H1 (cell line): ENCODE measurements at regions not wholly inside any gene's neighbourhood (a gene's known extent, or its start where the extent isn't known, plus 50 kb on each side); places are given as distances from the start of the nearest gene placed in this dataset.

ENCODE experiments used
- CTCF ChIP-seq, 3 experiments: IDR thresholded peaks; 1 replicate in 2 of 3; 2 replicates in 1 of 3; pipeline versions ENCODE4 v1.5.1 to v1.6.1; 2011; ENCODE audit warnings: low read length in 3 of 3, mild to moderate bottlenecking in 3 of 3, inconsistent platforms in 2 of 3, low read depth in 1 of 3, moderate library complexity in 1 of 3; ENCODE audit not compliant: insufficient read depth in 1 of 3; ENCODE audit errors: control extremely low read depth in 1 of 3
- KDM1A ChIP-seq: fragments of 200-600, 300-600 bp; sonication (generic); IDR thresholded peaks from 2 replicates; pipeline ENCODE4 v1.7.1; 2016; ENCODE audit warnings: mild to moderate bottlenecking, low read length, borderline replicate concordance
- MAFK ChIP-seq: IDR thresholded peaks from 2 replicates; pipeline ENCODE4 v1.6.1; 2012; ENCODE audit warnings: low read depth, mild to moderate bottlenecking, improper control_type of control experiment, low read length
- SP1 ChIP-seq: IDR thresholded peaks from 2 replicates; pipeline ENCODE4 v1.6.1; 2011; ENCODE audit warnings: low read depth, low read length

- TF ChIP-seq KDM1A (no peak), MAFK (no peak), CTCF (IDR thresholded peaks at IDR 0.05; ENCODE audit: control extremely low read depth in 1 of 3, insufficient read depth in 1 of 3, low read depth in 1 of 3, low read length in 3 of 3) (no peak), SP1 (no peak)
Observed at GRCh38 chr13:37294472-37294871, 189.0 kb upstream of the CSNK1A1L start.
